Limb (tissue), 2 donors: ENCODE measurements at regions not wholly inside any gene's neighbourhood (a gene's known extent, or its start where the extent isn't known, plus 50 kb on each side); places are given as distances from the start of the nearest gene placed in this dataset.

Source experiments
- DNase-seq, 2 donors: peaks; one replicate each; pipeline ENCODE4 v3.0.0-alpha.2; 2016; ENCODE audit errors: extremely low spot score in 2 of 2

GRCh38 chr13:110773480-110773879, 60.0 kb downstream of the ING1 start:
- no peak for DNase-seq

GRCh38 chr13:110774051-110774450, 60.6 kb downstream of the ING1 start:
- DNase-seq: no peak

GRCh38 chr13:110774490-110774889, 61.0 kb downstream of the ING1 start:
- DNase-seq: no peak

GRCh38 chr13:110775576-110775975, 62.1 kb downstream of the ING1 start:
- DNase-seq: no peak

GRCh38 chr13:110777251-110777820, 63.8 kb downstream of the ING1 start:
- DNase-seq: no peak

- no peak for DNase-seq
Observed at GRCh38 chr13:110779022-110779421, 65.5 kb downstream of the ING1 start.

GRCh38 chr13:110780422-110780821, 66.9 kb downstream of the ING1 start:
- no peak for DNase-seq

GRCh38 chr13:110782185-110782584, 68.7 kb downstream of the ING1 start:
- DNase-seq: no peak

- DNase-seq: no peak
Observed at GRCh38 chr13:110784704-110785103, 71.2 kb downstream of the ING1 start.

- DNase-seq: no peak
Observed at GRCh38 chr13:110788778-110789177, 75.3 kb downstream of the ING1 start.

- no peak for DNase-seq
Observed at GRCh38 chr13:110789871-110790270, 76.4 kb downstream of the ING1 start.

GRCh38 chr13:110790371-110790770, 76.9 kb downstream of the ING1 start:
- no peak for DNase-seq

GRCh38 chr13:110794209-110794608, 80.7 kb downstream of the ING1 start:
- no peak for DNase-seq

GRCh38 chr13:110797230-110797877, 83.9 kb downstream of the ING1 start:
- DNase-seq: no peak

GRCh38 chr13:110798081-110798994, 84.8 kb downstream of the ING1 start:
- no peak for DNase-seq

GRCh38 chr13:110799246-110800236, 86.0 kb downstream of the ING1 start:
- DNase-seq: peak; percentile 72 to 92

- no peak for DNase-seq
Observed at GRCh38 chr13:110801044-110801443, 87.5 kb downstream of the ING1 start.

- DNase-seq: no peak
Observed at GRCh38 chr13:110802260-110802659, 88.8 kb downstream of the ING1 start.

GRCh38 chr13:110806636-110807035, 93.1 kb downstream of the ING1 start:
- no peak for DNase-seq

GRCh38 chr13:110807546-110807945, 94.0 kb downstream of the ING1 start:
- no peak for DNase-seq

- DNase-seq: no peak
Observed at GRCh38 chr13:110808138-110808537, 94.6 kb downstream of the ING1 start.
